Ovary (tissue), 7 donors: ENCODE measurements at regions not wholly inside any gene's neighbourhood (a gene's known extent, or its start where the extent isn't known, plus 50 kb on each side); places are given as distances from the start of the nearest gene placed in this dataset.

Source experiments
- DNase-seq, 5 donors: peaks; one replicate each; pipeline ENCODE4 v3.0.0-alpha.2; 2019 to 2020
- H3K27ac ChIP-seq, 2 donors: fragments of 200-600 bp; one replicate each; pipeline versions ENCODE4 v1.5.1 to v1.8.0; 2019 to 2022
- H3K27me3 ChIP-seq: fragments of 200-600 bp; one replicate; pipeline ENCODE4 v1.8.0; 2022
- H3K36me3 ChIP-seq: fragments of 200-600 bp; sonication (generic); one replicate; pipeline ENCODE4 v1.5.1; 2019
- H3K4me1 ChIP-seq: one replicate; pipeline ENCODE4 v1.8.1; 2013; ENCODE audit warnings: mild to moderate bottlenecking, moderate library complexity; ENCODE audit not compliant: insufficient read depth
- H3K4me3 ChIP-seq: fragments of 200-600 bp; sonication (generic); one replicate; pipeline ENCODE4 v1.5.1; 2017
- H3K9me3 ChIP-seq, 2 donors: fragments of 200-600 bp in 1 of 2; sonication (generic) in 1 of 2; one replicate each; pipeline versions ENCODE4 v1.5.1 to v1.8.1; 2013 to 2019; ENCODE audit warnings: mild to moderate bottlenecking in 1 of 2, moderate library complexity in 1 of 2
- CTCF ChIP-seq, 3 donors: fragments of 450-650 bp in 2 of 3; fragments of 200-600 bp in 1 of 3; IDR thresholded peaks; one replicate each; pipeline versions ENCODE4 v1.5.1 to v1.8.0; 2016 to 2022; ENCODE audit warnings: antibody characterized with exemption in 3 of 3, mild to moderate bottlenecking in 1 of 3
- EP300 ChIP-seq: sonication (generic); formaldehyde crosslinking; IDR thresholded peaks from one replicate; pipeline ENCODE4 v1.6.1; 2017; ENCODE audit warnings: antibody characterized with exemption
- POLR2A ChIP-seq: fragments of 450-650 bp; IDR thresholded peaks from one replicate; pipeline ENCODE4 v1.6.1; 2017; ENCODE audit warnings: antibody characterized with exemption, mild to moderate bottlenecking, moderate library complexity
- WGBS, 3 donors: extraction: QIAGEN DNeasy Blood & Tissue Kit in 1 of 3; methylation state at CpG; one replicate each; pipeline versions ENCODE4 v1.1.5 to v1.1.7; 2013 to 2017; 5-methylcytosine and 5-hydroxymethylcytosine counted together
- intact Hi-C, 4 donors: fragments of 100-400 bp; cut with DNase I; formaldehyde crosslinking; loops; one replicate each; pipeline versions ENCODE4 v1.11.0 to v1.15.1; 2022 to 2023
- donor health status: DM: no; HTN: no; CAD: no; lungs with moderate emphysema.
- donor health status: DM: no; HTN: no; CAD: no.
- donor health status: Bipolar disorder and iron deficiency.
- donor health status: DM: no; HTN: no; CAD: no.
- donor health status: DM: yes; HTN: yes; CAD: no.

- Histone ChIP-seq H3K4me1 (no peaks in the 10 kb centered on the region), H3K36me3 (no peaks in the 10 kb centered on the region), H3K27me3 (no peaks in the 10 kb centered on the region), H3K4me3 (no peak overlapping the region), H3K27ac (no peak overlapping the region), H3K9me3 (peaks cover 0 to 6% of the 10 kb centered on the region in 2 donors)
- intact Hi-C loops, result no loop called here
- TF ChIP-seq POLR2A (no peak), CTCF (IDR thresholded peaks at IDR 0.05) (no peak), EP300 (no peak)
- 67 to 93% (median 80%) methylated on average over 26 of the region's 26 CpGs for WGBS, 3 donors
- no peak for DNase-seq
Measured at GRCh38 chr10:43728425-43728824, 79.7 kb upstream of the ZNF32 start.

GRCh38 chr10:43727935-43728334 is 79.3 kb upstream of the ZNF32 start:
- no peak for TF ChIP-seq POLR2A
- no peak for TF ChIP-seq EP300
- no peak for TF ChIP-seq CTCF (IDR thresholded peaks at IDR 0.05)
- intact Hi-C loops, result no loop called here
- no peaks in the 10 kb centered on the region for H3K36me3 ChIP-seq
- no peak overlapping the region for H3K27ac ChIP-seq
- DNase-seq, result no peak
- WGBS, 3 donors, result 81 to 89% (median 88%) methylated on average over 21 of the region's 21 CpGs
- H3K4me3 ChIP-seq, result no peak overlapping the region
- peaks cover 0 to 6% of the 10 kb centered on the region in 2 donors for H3K9me3 ChIP-seq
- H3K4me1 ChIP-seq, result no peaks in the 10 kb centered on the region
- no peaks in the 10 kb centered on the region for H3K27me3 ChIP-seq

GRCh38 chr10:43715334-43715733 is 66.7 kb upstream of the ZNF32 start:
- no peak for DNase-seq
- no peak for TF ChIP-seq POLR2A
- no peak for TF ChIP-seq CTCF (IDR thresholded peaks at IDR 0.05)
- TF ChIP-seq EP300, result no peak
- no peaks in the 10 kb centered on the region for H3K27me3 ChIP-seq
- H3K4me3 ChIP-seq, result no peak overlapping the region
- H3K9me3 ChIP-seq, result no peaks in the 10 kb centered on the region
- H3K36me3 ChIP-seq, result no peaks in the 10 kb centered on the region
- no peak overlapping the region for H3K27ac ChIP-seq
- intact Hi-C loops, result no loop called here
- WGBS, 3 donors, result 85 to 96% (median 88%) methylated on average over 3 of the region's 3 CpGs
- H3K4me1 ChIP-seq, result no peaks in the 10 kb centered on the region

- DNase-seq, result no peak
- intact Hi-C loops, result no loop called here
- no peaks in the 10 kb centered on the region for H3K4me1 ChIP-seq
- TF ChIP-seq CTCF (IDR thresholded peaks at IDR 0.05) (no peak), POLR2A (no peak), EP300 (no peak)
- H3K27ac ChIP-seq, result no peak overlapping the region
- no peaks in the 10 kb centered on the region for H3K36me3 ChIP-seq
- H3K4me3 ChIP-seq, result no peak overlapping the region
- no peaks in the 10 kb centered on the region for H3K9me3 ChIP-seq
- H3K27me3 ChIP-seq, result no peaks in the 10 kb centered on the region
- WGBS, 3 donors, result 90 to 94% (median 90%) methylated on average over 10 of the region's 10 CpGs
Measured at GRCh38 chr10:43712821-43713584, 64.3 kb upstream of the ZNF32 start.
